Endothelial cell of umbilical vein (primary cell): ENCODE measurements at regions not wholly inside any gene's neighbourhood (a gene's known extent, or its start where the extent isn't known, plus 50 kb on each side); places are given as distances from the start of the nearest gene placed in this dataset.

Source experiments
- BruUV-seq: library from RNA; stranded (reverse); fragments of 400-500 nt; replicated peaks from 2 replicates; lab custom pipeline; 2021; lab: Mats Ljungman, UMichigan
- CTCF ChIA-PET: fragments of 300-600, 350-600 bp; sonication (Branson Sonifier 250); formaldehyde crosslinking; loops from one replicate; lab custom pipeline; 2021; ENCODE audit warnings: antibody characterized with exemption, inconsistent platforms; lab: Charles Lee
- POLR2A ChIA-PET: fragments of 300-600, 350-600 bp; sonication (Branson Sonifier 250); formaldehyde crosslinking; loops from one replicate; lab custom pipeline; 2021; ENCODE audit warnings: antibody characterized with exemption, inconsistent platforms; lab: Charles Lee
- DNase-seq: peaks from one replicate; pipeline ENCODE4 v3.0.0-alpha.2; 2011; ENCODE audit warnings: low read depth, low spot score
- FAIRE-seq: peaks from 2 replicates; lab custom pipeline; 2011; peaks lifted over from hg19 to GRCh38; lab: Jason Lieb, UNC
- H2AFZ ChIP-seq: 2 replicates; pipeline ENCODE4 v1.6.0; 2012; ENCODE audit warnings: low read depth, low read length, control low read depth, inconsistent platforms
- H3K27ac ChIP-seq: 2 replicates; pipeline ENCODE4 v1.5.1; 2011; ENCODE audit warnings: low read depth, mild to moderate bottlenecking, control low read depth, low read length, moderate library complexity; ENCODE audit not compliant: insufficient read depth
- H3K27me3 ChIP-seq, 2 experiments: 2 replicates each; pipeline versions ENCODE4 v1.6.0 to v1.6.1; 2011; ENCODE audit warnings: low read length in 2 of 2, mixed read lengths in 1 of 2; ENCODE audit not compliant: control insufficient read depth in 2 of 2, insufficient read depth in 2 of 2
- H3K36me3 ChIP-seq, 2 experiments: 2 replicates in 1 of 2; 3 replicates in 1 of 2; pipeline ENCODE4 v1.5.1; 2011; ENCODE audit warnings: low read length in 2 of 2, mild to moderate bottlenecking in 1 of 2, moderate library complexity in 1 of 2; ENCODE audit not compliant: control insufficient read depth in 2 of 2, insufficient read depth in 2 of 2; ENCODE audit errors: extremely low read depth in 1 of 2
- H3K4me1 ChIP-seq: 3 replicates; pipeline ENCODE4 v1.5.1; 2011; ENCODE audit warnings: mild to moderate bottlenecking, low read length; ENCODE audit not compliant: control insufficient read depth, insufficient read depth; ENCODE audit errors: extremely low read depth
- H3K4me2 ChIP-seq: 2 replicates; pipeline ENCODE4 v1.6.1; 2011; ENCODE audit warnings: low read length, control low read depth, mixed read lengths; ENCODE audit not compliant: insufficient read depth
- H3K4me3 ChIP-seq, 3 experiments: fragments of 200-600 bp in 1 of 3; sonication (generic), shearing (Covaris generic) in 1 of 3; replicated peaks in 1 of 3; 2 replicates each; pipeline ENCODE4 v1.5.1; 2011 to 2016; ENCODE audit warnings: control low read depth in 3 of 3, low read length in 3 of 3, mild to moderate bottlenecking in 2 of 3, inconsistent platforms in 1 of 3, low read depth in 1 of 3, moderate library complexity in 1 of 3; ENCODE audit not compliant: insufficient read depth in 1 of 3
- H3K79me2 ChIP-seq: 2 replicates; pipeline ENCODE4 v1.6.0; 2012; ENCODE audit warnings: low read length, inconsistent platforms; ENCODE audit not compliant: control insufficient read depth, insufficient read depth
- H3K9ac ChIP-seq: replicated peaks from 2 replicates; pipeline ENCODE3; 2011; ENCODE audit warnings: low read length, control low read depth; ENCODE audit not compliant: insufficient read depth; ENCODE audit errors: extremely low read depth
- H3K9me1 ChIP-seq: replicated peaks from 3 replicates; pipeline ENCODE4 v1.6.0; 2011; ENCODE audit warnings: mild to moderate bottlenecking, low read length; ENCODE audit not compliant: control insufficient read depth, insufficient read depth; ENCODE audit errors: extremely low read depth
- H3K9me3 ChIP-seq: replicated peaks from 2 replicates; pipeline ENCODE4 v1.5.1; 2012; ENCODE audit warnings: low read length, inconsistent platforms; ENCODE audit not compliant: control insufficient read depth, insufficient read depth
- H4K20me1 ChIP-seq: replicated peaks from 2 replicates; pipeline ENCODE3; 2011; ENCODE audit warnings: mild to moderate bottlenecking, low read length; ENCODE audit not compliant: control insufficient read depth, insufficient read depth; ENCODE audit errors: extremely low read depth
- CTCF ChIP-seq, 2 donors: IDR thresholded peaks; 1 replicate in 1 of 2; 2 replicates in 1 of 2; pipeline ENCODE4 v1.5.1; 2011; ENCODE audit warnings: low read length in 2 of 2, mild to moderate bottlenecking in 2 of 2, moderate library complexity in 2 of 2, control low read depth in 1 of 2, inconsistent platforms in 1 of 2, low read depth in 1 of 2; ENCODE audit not compliant: insufficient read depth in 1 of 2; ENCODE audit errors: extremely low read depth in 1 of 2
- EZH2 ChIP-seq: IDR thresholded peaks from 2 replicates; pipeline ENCODE4 v1.6.1; 2012; ENCODE audit warnings: borderline replicate concordance, low read depth, mild to moderate bottlenecking, moderate library complexity, low read length, inconsistent platforms; ENCODE audit not compliant: severe bottlenecking
- FOS ChIP-seq: IDR thresholded peaks from 2 replicates; pipeline ENCODE4 v1.6.1; 2011; ENCODE audit warnings: mild to moderate bottlenecking, low read length, moderate library complexity, borderline replicate concordance; ENCODE audit not compliant: insufficient read depth
- GATA2 ChIP-seq: IDR thresholded peaks from 2 replicates; pipeline ENCODE4 v1.7.0; 2011; ENCODE audit warnings: low read depth, mild to moderate bottlenecking, moderate library complexity, mixed read lengths, low read length; ENCODE audit not compliant: insufficient read length, insufficient read depth
- JUN ChIP-seq: IDR thresholded peaks from 2 replicates; pipeline ENCODE4 v1.6.1; 2011; ENCODE audit warnings: borderline replicate concordance, low read depth; ENCODE audit not compliant: insufficient read length, insufficient read depth
- MAX ChIP-seq: IDR thresholded peaks from 2 replicates; pipeline ENCODE4 v1.6.1; 2011; ENCODE audit not compliant: insufficient read depth, insufficient read length
- MYC ChIP-seq: IDR thresholded peaks from one replicate; pipeline ENCODE4 v1.6.1; 2011; ENCODE audit warnings: mild to moderate bottlenecking, low read depth, low read length
- POLR2A ChIP-seq: IDR thresholded peaks from 2 replicates; pipeline ENCODE4 v1.6.1; 2012; ENCODE audit warnings: low read depth, mild to moderate bottlenecking, control low read depth, low read length
- POLR2AphosphoS5 ChIP-seq: IDR thresholded peaks from 2 replicates; pipeline ENCODE4 v1.6.1; 2012; ENCODE audit warnings: low read depth, mild to moderate bottlenecking, control low read depth, low read length, moderate library complexity; ENCODE audit not compliant: insufficient read depth
- dilution Hi-C: fragments of 300-500 bp; cut with MboI; formaldehyde crosslinking; loops from one replicate; pipeline ENCODE4 v1.15.0; 2019; ENCODE audit warnings: low sequenced_read_pairs; ENCODE audit not compliant: extremely low pct_ligation_motif_present
- intact Hi-C: fragments of 100-400 bp; cut with micrococcal nuclease; formaldehyde crosslinking; loops from one replicate; pipeline ENCODE4 v1.10.0; 2022

GRCh38 chr12:59972905-59973304 is 377.1 kb downstream of the SLC16A7 start:
- Histone ChIP-seq H3K79me2 (no peaks in the 10 kb centered on the region), H2AFZ (peak overlapping the region; percentile 61), H3K36me3 (no peaks in the 10 kb centered on the region), H3K9me1 (no peaks in the 10 kb centered on the region), H3K4me3 (no peak overlapping the region), H3K27ac (peak overlapping the region; percentile 35), H4K20me1 (no peaks in the 10 kb centered on the region), H3K9me3 (no peaks in the 10 kb centered on the region), H3K9ac (no peak overlapping the region), H3K27me3 (no peaks in the 10 kb centered on the region), H3K4me2 (peak overlapping the region; percentile 50), H3K4me1 (peaks cover 23% of the 10 kb centered on the region)
- POLR2A ChIA-PET, result no interaction called here
- dilution Hi-C loops, result no loop called here
- no TSS peak for BruUV-seq
- intact Hi-C loops, result loop anchor here (1.0 kb wide), 1 partner anchor 134 kb away; no protein-coding TSS in a partner anchor
- FAIRE-seq (no peak), DNase-seq (peak; percentile 11)
- TF ChIP-seq FOS (no peak), MYC (no peak), MAX (no peak), JUN (no peak), GATA2 (no peak)
- CTCF ChIA-PET, result interaction anchor here (0.7 to 1.3 kb wide), 3 partner anchors 10 to 109 kb away, joined by 3 to 4 read pairs (median 3); no protein-coding TSS in a partner anchor

GRCh38 chr12:59973515-59973914 is 377.7 kb downstream of the SLC16A7 start:
- Histone ChIP-seq H3K9ac (no peak overlapping the region), H3K27me3 (no peaks in the 10 kb centered on the region), H3K4me1 (peaks cover 23% of the 10 kb centered on the region), H3K79me2 (no peaks in the 10 kb centered on the region), H3K9me1 (no peaks in the 10 kb centered on the region), H4K20me1 (no peaks in the 10 kb centered on the region), H3K4me3 (no peak overlapping the region), H3K9me3 (no peaks in the 10 kb centered on the region), H3K36me3 (no peaks in the 10 kb centered on the region), H3K4me2 (peak overlapping the region; percentile 50), H2AFZ (no peak overlapping the region), H3K27ac (peak overlapping the region; percentile 35)
- no TSS peak for BruUV-seq
- intact Hi-C loops (loop anchor here (1.0 kb wide), 1 partner anchor 134 kb away; no protein-coding TSS in a partner anchor), dilution Hi-C loops (no loop called here)
- ChIA-PET POLR2A (no interaction called here), CTCF (interaction anchor here (0.7 to 1.3 kb wide), 4 partner anchors 9 to 109 kb away, joined by 3 to 4 read pairs (median 4); no protein-coding TSS in a partner anchor)
- FAIRE-seq (peak; percentile 73), DNase-seq (peak; percentile 67)
- TF ChIP-seq MAX, result no peak
- peak; percentile 80 for TF ChIP-seq FOS
- peak; percentile 98 for TF ChIP-seq GATA2
- TF ChIP-seq MYC, result no peak
- no peak for TF ChIP-seq POLR2A
- peak; percentile 42 for TF ChIP-seq POLR2AphosphoS5
- TF ChIP-seq JUN, result peak; percentile 68
- no peak for TF ChIP-seq EZH2
- TF ChIP-seq CTCF (IDR thresholded peaks at IDR 0.05; ENCODE audit: extremely low read depth in 1 of 2, insufficient read depth in 1 of 2, low read depth in 1 of 2, low read length in 2 of 2), result no peak
